ENCODE measurements at regions not wholly inside any gene's neighbourhood (a gene's known extent, or its start where the extent isn't known, plus 50 kb on each side); places are given as distances from the start of the nearest gene placed in this dataset.

DNA sequence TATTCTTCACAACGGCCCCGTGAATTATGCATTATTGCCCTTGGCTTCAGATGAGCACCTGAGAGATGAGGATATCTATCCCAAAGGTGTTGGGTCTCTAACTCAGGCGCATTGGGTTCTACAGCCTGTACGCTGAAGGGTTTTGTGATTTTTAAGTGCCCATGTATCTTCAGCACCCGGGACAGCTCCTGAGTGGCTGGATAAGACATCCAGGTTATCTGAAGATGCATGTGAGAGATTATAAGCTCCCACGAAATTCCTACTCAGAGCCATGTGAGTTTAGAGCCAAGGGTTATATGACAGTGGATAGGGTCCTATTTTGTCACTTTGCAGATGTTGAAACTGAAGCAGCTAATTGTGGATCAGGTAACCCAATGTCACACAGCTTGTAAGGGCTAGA is 612.3 kb upstream of the EEF2KMT start:
- Histone ChIP-seq H3K27me3 (ENCODE audit: control insufficient read depth, insufficient read depth, low read length) (no peaks in the 10 kb centered on the region), H3K4me3 (ENCODE audit: low read depth, low read length) (no peak overlapping the region), H3K36me3 (ENCODE audit: control insufficient read depth, insufficient read depth, low read length) (no peaks in the 10 kb centered on the region)
- no peak for DNase-seq (ENCODE audit: low read depth)
- ChIA-PET POLR2A (no interaction called here), CTCF (no interaction called here)
- TF ChIP-seq, protein P1, sequence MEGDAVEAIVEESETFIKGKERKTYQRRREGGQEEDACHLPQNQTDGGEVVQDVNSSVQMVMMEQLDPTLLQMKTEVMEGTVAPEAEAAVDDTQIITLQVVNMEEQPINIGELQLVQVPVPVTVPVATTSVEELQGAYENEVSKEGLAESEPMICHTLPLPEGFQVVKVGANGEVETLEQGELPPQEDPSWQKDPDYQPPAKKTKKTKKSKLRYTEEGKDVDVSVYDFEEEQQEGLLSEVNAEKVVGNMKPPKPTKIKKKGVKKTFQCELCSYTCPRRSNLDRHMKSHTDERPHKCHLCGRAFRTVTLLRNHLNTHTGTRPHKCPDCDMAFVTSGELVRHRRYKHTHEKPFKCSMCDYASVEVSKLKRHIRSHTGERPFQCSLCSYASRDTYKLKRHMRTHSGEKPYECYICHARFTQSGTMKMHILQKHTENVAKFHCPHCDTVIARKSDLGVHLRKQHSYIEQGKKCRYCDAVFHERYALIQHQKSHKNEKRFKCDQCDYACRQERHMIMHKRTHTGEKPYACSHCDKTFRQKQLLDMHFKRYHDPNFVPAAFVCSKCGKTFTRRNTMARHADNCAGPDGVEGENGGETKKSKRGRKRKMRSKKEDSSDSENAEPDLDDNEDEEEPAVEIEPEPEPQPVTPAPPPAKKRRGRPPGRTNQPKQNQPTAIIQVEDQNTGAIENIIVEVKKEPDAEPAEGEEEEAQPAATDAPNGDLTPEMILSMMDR (IDR thresholded peaks at IDR 0.05; ENCODE audit: insufficient read depth, low read depth, low read length), result no peak

GRCh38 chr16:5706211-5706610 is 608.6 kb upstream of the EEF2KMT start:
- Histone ChIP-seq H3K4me3 (ENCODE audit: low read depth, low read length) (no peak overlapping the region), H3K27me3 (ENCODE audit: control insufficient read depth, insufficient read depth, low read length) (no peaks in the 10 kb centered on the region), H3K36me3 (ENCODE audit: control insufficient read depth, insufficient read depth, low read length) (no peaks in the 10 kb centered on the region)
- TF ChIP-seq, protein P1 (IDR thresholded peaks at IDR 0.05; ENCODE audit: insufficient read depth, low read depth, low read length), result no peak
- CTCF ChIA-PET, result no interaction called here
- POLR2A ChIA-PET, result no interaction called here
- DNase-seq (ENCODE audit: low read depth), result no peak

- ChIA-PET CTCF (no interaction called here), POLR2A (no interaction called here)
- H3K27me3 ChIP-seq (ENCODE audit: control insufficient read depth, insufficient read depth, low read length), result no peaks in the 10 kb centered on the region
- DNase-seq (ENCODE audit: low read depth), result no peak
- H3K36me3 ChIP-seq (ENCODE audit: control insufficient read depth, insufficient read depth, low read length), result no peaks in the 10 kb centered on the region
- TF ChIP-seq, protein P1 (IDR thresholded peaks at IDR 0.05; ENCODE audit: insufficient read depth, low read depth, low read length), result no peak
- no peak overlapping the region for H3K4me3 ChIP-seq (ENCODE audit: low read depth, low read length)
These were observed 606.7 kb upstream of the EEF2KMT start for GRCh38 chr16:5704271-5704670.

GRCh38 chr16:5693426-5693825 is 595.8 kb upstream of the EEF2KMT start:
- no peaks in the 10 kb centered on the region for H3K27me3 ChIP-seq (ENCODE audit: control insufficient read depth, insufficient read depth, low read length)
- no peak for DNase-seq (ENCODE audit: low read depth)
- POLR2A ChIA-PET, result no interaction called here
- CTCF ChIA-PET, result no interaction called here
- no peak overlapping the region for H3K4me3 ChIP-seq (ENCODE audit: low read depth, low read length)
- H3K36me3 ChIP-seq (ENCODE audit: control insufficient read depth, insufficient read depth, low read length), result no peaks in the 10 kb centered on the region
- TF ChIP-seq, protein P1 (IDR thresholded peaks at IDR 0.05; ENCODE audit: insufficient read depth, low read depth, low read length), result no peak

DNA sequence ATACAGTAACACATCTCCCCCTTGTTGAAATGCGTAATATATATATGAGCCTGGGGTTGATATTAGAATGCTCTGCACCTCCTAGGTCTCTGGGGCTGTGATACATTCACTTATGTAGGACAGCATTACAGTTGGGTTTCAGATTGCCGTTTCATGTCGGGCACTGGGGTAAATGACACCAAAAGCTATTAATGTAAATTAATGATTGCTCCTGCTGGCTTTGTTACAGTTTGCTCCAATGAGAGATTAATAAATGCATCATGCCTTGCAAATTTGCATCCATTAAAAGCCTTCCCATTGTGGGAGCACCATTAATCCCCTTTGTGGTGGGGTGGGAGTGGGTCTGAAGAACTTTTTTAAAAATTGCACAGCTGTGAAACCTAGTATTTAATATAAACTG is 584.4 kb upstream of the EEF2KMT start:
- TF ChIP-seq, protein P1 (IDR thresholded peaks at IDR 0.05; ENCODE audit: insufficient read depth, low read depth, low read length), result no peak
- no peak for DNase-seq (ENCODE audit: low read depth)
- POLR2A ChIA-PET, result no interaction called here
- H3K36me3 ChIP-seq (ENCODE audit: control insufficient read depth, insufficient read depth, low read length), result no peaks in the 10 kb centered on the region
- H3K4me3 ChIP-seq (ENCODE audit: low read depth, low read length), result no peak overlapping the region
- CTCF ChIA-PET, result no interaction called here
- no peaks in the 10 kb centered on the region for H3K27me3 ChIP-seq (ENCODE audit: control insufficient read depth, insufficient read depth, low read length)
